Suppressor macrophage treated with lipopolysaccharide for 1 hour (primary cell): ENCODE measurements at regions not wholly inside any gene's neighbourhood (a gene's known extent, or its start where the extent isn't known, plus 50 kb on each side); places are given as distances from the start of the nearest gene placed in this dataset.
"Not testable (repeated sequence)": the region's sequence is repeated elsewhere in the genome, so short reads cannot be mapped to it uniquely, and the experiment has no call there.

Experiments used
- DNase-seq, 3 donors: peaks; one replicate each; pipeline ENCODE4 v3.0.0-alpha.2; 2020 to 2022

GRCh38 chr15:23851921-23852320, 164.8 kb upstream of the NDN start:
- no peak for DNase-seq

- DNase-seq = no peak
Observed at GRCh38 chr15:23853286-23853685, 166.2 kb upstream of the NDN start.

GRCh38 chr15:23854203-23854911, 167.3 kb upstream of the NDN start:
- no peak for DNase-seq

- DNase-seq = no peak
Observed at GRCh38 chr15:23854912-23855659, 168.0 kb upstream of the NDN start.

- DNase-seq = no peak
Observed at GRCh38 chr15:23855947-23856346, 168.8 kb upstream of the NDN start.

GRCh38 chr15:23857028-23857641, 170.0 kb upstream of the NDN start:
- peak in 2 of 3 donors; percentile 5 to 21 for DNase-seq

GRCh38 chr15:23859008-23859407, 171.9 kb upstream of the NDN start:
- DNase-seq = no peak

GRCh38 chr15:23860290-23861245, 173.5 kb upstream of the NDN start:
- DNase-seq = no peak

GRCh38 chr15:23866832-23867231, 179.7 kb upstream of the NDN start:
- DNase-seq = no peak

- DNase-seq = no peak
Observed at GRCh38 chr15:23869396-23869795, 182.3 kb upstream of the NDN start.

GRCh38 chr15:23873613-23874012, 186.5 kb upstream of the NDN start:
- not testable (repeated sequence) for DNase-seq

GRCh38 chr15:23877502-23878412, 190.7 kb upstream of the NDN start:
- peak in 2 of 3 donors; percentile 3 to 33 for DNase-seq

GRCh38 chr15:23881291-23881690, 194.2 kb upstream of the NDN start:
- DNase-seq = no peak

GRCh38 chr15:23890218-23890617, 203.1 kb upstream of the NDN start:
- DNase-seq = no peak

GRCh38 chr15:23897091-23897490, 210.0 kb upstream of the NDN start:
- DNase-seq = no peak

- DNase-seq = no peak
Observed at GRCh38 chr15:23897531-23897930, 210.4 kb upstream of the NDN start.

GRCh38 chr15:23910030-23910429, 222.9 kb upstream of the NDN start:
- no peak for DNase-seq

GRCh38 chr15:23912191-23912590, 225.1 kb upstream of the NDN start:
- DNase-seq = no peak

GRCh38 chr15:23913081-23913480, 226.0 kb upstream of the NDN start:
- no peak for DNase-seq

GRCh38 chr15:23913635-23914034, 226.5 kb upstream of the NDN start:
- DNase-seq = no peak

- no peak for DNase-seq
Observed at GRCh38 chr15:23924686-23925085, 237.6 kb upstream of the NDN start.

GRCh38 chr15:23954931-23955330, 267.8 kb upstream of the NDN start:
- no peak for DNase-seq
